Vagina (tissue), 2 donors: ENCODE measurements at regions not wholly inside any gene's neighbourhood (a gene's known extent, or its start where the extent isn't known, plus 50 kb on each side); places are given as distances from the start of the nearest gene placed in this dataset.
A peak's percentile ranks its signal among the peaks of the same experiment; 100 is the strongest.
"Not testable (repeated sequence)": the region's sequence is repeated elsewhere in the genome, so short reads cannot be mapped to it uniquely, and the experiment has no call there.

Source experiments
- DNase-seq, 2 donors: peaks; one replicate each; pipeline ENCODE4 v3.0.0-alpha.2; 2017; ENCODE audit errors: extremely low spot score in 2 of 2
- H3K27ac ChIP-seq: fragments of 200-600 bp; sonication (generic); one replicate; pipeline ENCODE4 v1.5.1; 2019
- H3K27me3 ChIP-seq: fragments of 200-600 bp; sonication (generic); one replicate; pipeline ENCODE4 v1.5.1; 2019
- H3K36me3 ChIP-seq, 2 donors: fragments of 200-600 bp; sonication (generic); one replicate each; pipeline ENCODE4 v1.5.1; 2017 to 2019
- H3K4me1 ChIP-seq: fragments of 200-600 bp; sonication (generic); one replicate; pipeline ENCODE4 v1.5.1; 2019
- H3K4me3 ChIP-seq, 2 donors: fragments of 200-600 bp; sonication (generic); 1 replicate in 1 of 2; 2 replicates in 1 of 2; pipeline ENCODE4 v1.5.1; 2016 to 2019
- H3K9me3 ChIP-seq: fragments of 200-600 bp; sonication (generic); one replicate; pipeline ENCODE4 v1.5.1; 2019
- CTCF ChIP-seq, 3 experiments: fragments of 450-650 bp in 2 of 3; fragments of 200-600 bp in 1 of 3; sonication (generic) in 1 of 3; IDR thresholded peaks; one replicate each; pipeline ENCODE4 v1.5.1; 2017 to 2019; ENCODE audit warnings: antibody characterized with exemption in 3 of 3, mild to moderate bottlenecking in 2 of 3, moderate library complexity in 2 of 3
- POLR2A ChIP-seq, 2 donors: fragments of 450-650 bp; IDR thresholded peaks; one replicate each; pipeline ENCODE4 v1.6.1; 2017; ENCODE audit warnings: antibody characterized with exemption in 2 of 2, mild to moderate bottlenecking in 2 of 2, moderate library complexity in 2 of 2
- POLR2AphosphoS5 ChIP-seq, 2 donors: sonication (generic); formaldehyde crosslinking; IDR thresholded peaks; one replicate each; pipeline ENCODE4 v1.9.0; 2017; ENCODE audit warnings: antibody characterized with exemption in 2 of 2, mild to moderate bottlenecking in 2 of 2, low read depth in 1 of 2; ENCODE audit not compliant: insufficient read depth in 1 of 2
- intact Hi-C: fragments of 100-400 bp; cut with DNase I; formaldehyde crosslinking; loops from one replicate; pipeline ENCODE4 v1.15.1; 2023

- H3K36me3 ChIP-seq, H3K27me3 ChIP-seq, intact Hi-C loops, H3K9me3 ChIP-seq: not testable (repeated sequence)
- Histone ChIP-seq H3K27ac (peak overlapping the region; percentile 95), H3K4me3 (peak overlapping the region; percentile 74 to 82), H3K4me1 (peaks cover 35% of the 10 kb centered on the region)
- TF ChIP-seq POLR2AphosphoS5 (IDR thresholded peaks at IDR 0.05; ENCODE audit: insufficient read depth in 1 of 2, low read depth in 1 of 2), result peak in 1 of 2 donors; percentile 59
- DNase-seq, result peak in 1 of 2 donors; percentile 94
Measured at GRCh38 chr9:40992472-40992821, 136.0 kb downstream of the FOXD4L6 start.

GRCh38 chr9:40991741-40992471 is 136.6 kb downstream of the FOXD4L6 start:
- H3K36me3 ChIP-seq, H3K27me3 ChIP-seq, intact Hi-C loops, H3K9me3 ChIP-seq: not testable (repeated sequence)
- peak overlapping the region; percentile 95 for H3K27ac ChIP-seq
- H3K4me1 ChIP-seq, result peaks cover 35% of the 10 kb centered on the region
- TF ChIP-seq POLR2AphosphoS5 (IDR thresholded peaks at IDR 0.05; ENCODE audit: insufficient read depth in 1 of 2, low read depth in 1 of 2) (peak; percentile 72 to 82), CTCF (IDR thresholded peaks at IDR 0.05) (peak; percentile 34 to 99 (median 60)), POLR2A (IDR thresholded peaks at IDR 0.05) (peak in 1 of 2 donors; percentile 40)
- H3K4me3 ChIP-seq, result peak overlapping the region; percentile 74 to 82
- DNase-seq, result peak; percentile 99 to 100

GRCh38 chr9:40991100-40991740 is 137.3 kb downstream of the FOXD4L6 start:
- Histone ChIP-seq H3K4me1 (peaks cover 35% of the 10 kb centered on the region), H3K4me3 (peak overlapping the region; percentile 74 to 82), H3K27ac (peak overlapping the region; percentile 95)
- H3K27me3 ChIP-seq, DNase-seq, H3K36me3 ChIP-seq, intact Hi-C loops, H3K9me3 ChIP-seq: not testable (repeated sequence)

GRCh38 chr9:40986332-40986731 is 142.1 kb downstream of the FOXD4L6 start:
- H3K36me3 ChIP-seq, DNase-seq, intact Hi-C loops, H3K27me3 ChIP-seq, H3K4me3 ChIP-seq, H3K9me3 ChIP-seq, H3K4me1 ChIP-seq, H3K27ac ChIP-seq: not testable (repeated sequence)

GRCh38 chr9:40975351-40975750 is 153.1 kb downstream of the FOXD4L6 start:
- H3K36me3 ChIP-seq, H3K27ac ChIP-seq, H3K4me1 ChIP-seq, DNase-seq, H3K9me3 ChIP-seq, intact Hi-C loops, H3K27me3 ChIP-seq, H3K4me3 ChIP-seq: not testable (repeated sequence)

GRCh38 chr9:40974912-40975311 is 153.6 kb downstream of the FOXD4L6 start:
- H3K4me1 ChIP-seq, H3K36me3 ChIP-seq, intact Hi-C loops, H3K27ac ChIP-seq, H3K9me3 ChIP-seq, H3K4me3 ChIP-seq, H3K27me3 ChIP-seq, DNase-seq: not testable (repeated sequence)

- H3K27me3 ChIP-seq, H3K4me3 ChIP-seq, intact Hi-C loops, H3K4me1 ChIP-seq, H3K27ac ChIP-seq, DNase-seq, H3K9me3 ChIP-seq, H3K36me3 ChIP-seq: not testable (repeated sequence)
Measured at GRCh38 chr9:40971773-40972172, 156.7 kb downstream of the FOXD4L6 start.

- H3K36me3 ChIP-seq, H3K4me3 ChIP-seq, H3K27me3 ChIP-seq, H3K9me3 ChIP-seq, H3K4me1 ChIP-seq, H3K27ac ChIP-seq, DNase-seq, intact Hi-C loops: not testable (repeated sequence)
Measured at GRCh38 chr9:40970340-40970739, 158.1 kb downstream of the FOXD4L6 start.

- intact Hi-C loops, H3K36me3 ChIP-seq, H3K27me3 ChIP-seq, DNase-seq, H3K4me1 ChIP-seq, H3K9me3 ChIP-seq, H3K27ac ChIP-seq, H3K4me3 ChIP-seq: not testable (repeated sequence)
Measured at GRCh38 chr9:40962461-40962860, 166.0 kb downstream of the FOXD4L6 start.

GRCh38 chr9:40951876-40952494 is 176.5 kb downstream of the FOXD4L6 start:
- DNase-seq, H3K4me3 ChIP-seq, H3K9me3 ChIP-seq, H3K27ac ChIP-seq, H3K4me1 ChIP-seq, H3K36me3 ChIP-seq, intact Hi-C loops, H3K27me3 ChIP-seq: not testable (repeated sequence)

- intact Hi-C loops, H3K27me3 ChIP-seq, H3K9me3 ChIP-seq, H3K36me3 ChIP-seq, DNase-seq, H3K4me1 ChIP-seq, H3K4me3 ChIP-seq, H3K27ac ChIP-seq: not testable (repeated sequence)
Measured at GRCh38 chr9:40946228-40946627, 182.3 kb downstream of the FOXD4L6 start.

- H3K4me1 ChIP-seq, H3K36me3 ChIP-seq, intact Hi-C loops, H3K4me3 ChIP-seq, DNase-seq, H3K9me3 ChIP-seq, H3K27ac ChIP-seq, H3K27me3 ChIP-seq: not testable (repeated sequence)
Measured at GRCh38 chr9:40942730-40943129, 185.8 kb downstream of the FOXD4L6 start.
